ENCODE measurements at regions not wholly inside any gene's neighbourhood (a gene's known extent, or its start where the extent isn't known, plus 50 kb on each side); places are given as distances from the start of the nearest gene placed in this dataset.

GRCh38 chr6:139623372-139623771 lies 248.9 kb upstream of the CITED2 start:
- Histone ChIP-seq H3K27me3 (no peaks in the 10 kb centered on the region), H3K4me1 (peaks cover 0 to 12% of the 10 kb centered on the region in 2 donors), H3K4me3 (no peak overlapping the region), H3K27ac (no peak overlapping the region), H3K36me3 (no peaks in the 10 kb centered on the region), H3K9me3 (no peaks in the 10 kb centered on the region)
- DNase-seq (ENCODE audit: low spot score), result no peak
- TF ChIP-seq CTCF (IDR thresholded peaks at IDR 0.05), result no peak

- Histone ChIP-seq H3K27me3 (no peaks in the 10 kb centered on the region), H3K36me3 (no peaks in the 10 kb centered on the region), H3K4me3 (no peak overlapping the region), H3K4me1 (no peaks in the 10 kb centered on the region), H3K27ac (no peak overlapping the region), H3K9me3 (no peaks in the 10 kb centered on the region)
- TF ChIP-seq CTCF (IDR thresholded peaks at IDR 0.05), result no peak
- DNase-seq (ENCODE audit: low spot score), result no peak
Observed at GRCh38 chr6:139613496-139613895, 239.0 kb upstream of the CITED2 start.

GRCh38 chr6:139612135-139612465 lies 237.7 kb upstream of the CITED2 start:
- Histone ChIP-seq H3K9me3 (no peaks in the 10 kb centered on the region), H3K27me3 (no peaks in the 10 kb centered on the region), H3K27ac (no peak overlapping the region), H3K4me1 (no peaks in the 10 kb centered on the region), H3K36me3 (no peaks in the 10 kb centered on the region), H3K4me3 (no peak overlapping the region)
- no peak for TF ChIP-seq CTCF (IDR thresholded peaks at IDR 0.05)
- no peak for DNase-seq (ENCODE audit: low spot score)

GRCh38 chr6:139611327-139612134 lies 237.1 kb upstream of the CITED2 start:
- Histone ChIP-seq H3K27me3 (no peaks in the 10 kb centered on the region), H3K27ac (no peak overlapping the region), H3K9me3 (no peaks in the 10 kb centered on the region), H3K4me3 (no peak overlapping the region), H3K36me3 (no peaks in the 10 kb centered on the region), H3K4me1 (no peaks in the 10 kb centered on the region)
- DNase-seq (ENCODE audit: low spot score), result no peak
- no peak for TF ChIP-seq CTCF (IDR thresholded peaks at IDR 0.05)

- DNase-seq (ENCODE audit: low spot score), result no peak
- H3K9me3 ChIP-seq, result no peaks in the 10 kb centered on the region
- TF ChIP-seq CTCF (IDR thresholded peaks at IDR 0.05), result no peak
Observed at GRCh38 chr6:139608466-139609261, 234.2 kb upstream of the CITED2 start.

More at GRCh38 chr6:139608466-139609261, 234.2 kb upstream of the CITED2 start:
- Histone ChIP-seq H3K36me3 (no peaks in the 10 kb centered on the region), H3K27ac (no peak overlapping the region), H3K4me1 (no peaks in the 10 kb centered on the region), H3K27me3 (no peaks in the 10 kb centered on the region), H3K4me3 (no peak overlapping the region)

Data from right atrium auricular region (tissue), 2 donors.